SK-N-SH treated with all-trans-retinoic acid at 6 μM for 48 hours (cell line): ENCODE measurements at regions not wholly inside any gene's neighbourhood (a gene's known extent, or its start where the extent isn't known, plus 50 kb on each side); places are given as distances from the start of the nearest gene placed in this dataset.

Source experiments
- BACH2 ChIP-seq: fragments of 250-450 bp; sonication (Bioruptor Pico); IDR thresholded peaks from 2 replicates; pipeline ENCODE4 v1.9.0; 2021; ENCODE audit warnings: mild to moderate bottlenecking, borderline replicate concordance
- TF ChIP-seq, protein P1 (sequence below): fragments of 250-450 bp; sonication (Bioruptor Pico); IDR thresholded peaks from 2 replicates; pipeline ENCODE4 v1.8.0; 2020; ENCODE audit warnings: mild to moderate bottlenecking, moderate library complexity, borderline replicate concordance
- TF ChIP-seq, protein P2 (sequence below): fragments of 250-450 bp; sonication (Bioruptor Pico); IDR thresholded peaks from 2 replicates; pipeline ENCODE4 v1.5.1; 2021; ENCODE audit warnings: mild to moderate bottlenecking, moderate library complexity

DNA sequence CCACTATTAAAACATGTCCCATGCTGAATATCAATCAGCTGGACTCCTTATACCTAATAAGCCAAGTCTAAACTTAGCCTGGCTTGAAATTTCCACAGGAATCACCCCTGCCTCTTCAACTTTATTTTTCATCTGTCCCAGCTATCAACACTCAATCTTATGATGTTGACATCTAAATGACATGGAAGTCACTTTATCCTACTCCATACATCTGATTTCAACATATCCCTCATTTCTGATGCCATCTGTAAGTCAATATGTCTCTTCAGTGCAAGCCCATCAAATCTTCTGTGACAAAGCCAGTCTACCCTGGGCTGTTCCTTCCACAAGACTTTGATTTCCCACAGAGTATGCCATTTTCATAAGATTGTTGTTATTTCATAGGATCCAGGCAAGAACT is 143.6 kb upstream of the SEMA6D start:
- TF ChIP-seq, protein P1, sequence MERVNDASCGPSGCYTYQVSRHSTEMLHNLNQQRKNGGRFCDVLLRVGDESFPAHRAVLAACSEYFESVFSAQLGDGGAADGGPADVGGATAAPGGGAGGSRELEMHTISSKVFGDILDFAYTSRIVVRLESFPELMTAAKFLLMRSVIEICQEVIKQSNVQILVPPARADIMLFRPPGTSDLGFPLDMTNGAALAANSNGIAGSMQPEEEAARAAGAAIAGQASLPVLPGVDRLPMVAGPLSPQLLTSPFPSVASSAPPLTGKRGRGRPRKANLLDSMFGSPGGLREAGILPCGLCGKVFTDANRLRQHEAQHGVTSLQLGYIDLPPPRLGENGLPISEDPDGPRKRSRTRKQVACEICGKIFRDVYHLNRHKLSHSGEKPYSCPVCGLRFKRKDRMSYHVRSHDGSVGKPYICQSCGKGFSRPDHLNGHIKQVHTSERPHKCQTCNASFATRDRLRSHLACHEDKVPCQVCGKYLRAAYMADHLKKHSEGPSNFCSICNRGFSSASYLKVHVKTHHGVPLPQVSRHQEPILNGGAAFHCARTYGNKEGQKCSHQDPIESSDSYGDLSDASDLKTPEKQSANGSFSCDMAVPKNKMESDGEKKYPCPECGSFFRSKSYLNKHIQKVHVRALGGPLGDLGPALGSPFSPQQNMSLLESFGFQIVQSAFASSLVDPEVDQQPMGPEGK (CRISPR knock-in tag): no peak
- TF ChIP-seq, protein P2, sequence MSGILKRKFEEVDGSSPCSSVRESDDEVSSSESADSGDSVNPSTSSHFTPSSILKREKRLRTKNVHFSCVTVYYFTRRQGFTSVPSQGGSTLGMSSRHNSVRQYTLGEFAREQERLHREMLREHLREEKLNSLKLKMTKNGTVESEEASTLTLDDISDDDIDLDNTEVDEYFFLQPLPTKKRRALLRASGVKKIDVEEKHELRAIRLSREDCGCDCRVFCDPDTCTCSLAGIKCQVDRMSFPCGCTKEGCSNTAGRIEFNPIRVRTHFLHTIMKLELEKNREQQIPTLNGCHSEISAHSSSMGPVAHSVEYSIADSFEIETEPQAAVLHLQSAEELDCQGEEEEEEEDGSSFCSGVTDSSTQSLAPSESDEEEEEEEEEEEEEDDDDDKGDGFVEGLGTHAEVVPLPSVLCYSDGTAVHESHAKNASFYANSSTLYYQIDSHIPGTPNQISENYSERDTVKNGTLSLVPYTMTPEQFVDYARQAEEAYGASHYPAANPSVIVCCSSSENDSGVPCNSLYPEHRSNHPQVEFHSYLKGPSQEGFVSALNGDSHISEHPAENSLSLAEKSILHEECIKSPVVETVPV (CRISPR knock-in tag): no peak
- no peak for TF ChIP-seq BACH2 (CRISPR knock-in tag)
